ENCODE measurements at regions not wholly inside any gene's neighbourhood (a gene's known extent, or its start where the extent isn't known, plus 50 kb on each side); places are given as distances from the start of the nearest gene placed in this dataset.

DNA sequence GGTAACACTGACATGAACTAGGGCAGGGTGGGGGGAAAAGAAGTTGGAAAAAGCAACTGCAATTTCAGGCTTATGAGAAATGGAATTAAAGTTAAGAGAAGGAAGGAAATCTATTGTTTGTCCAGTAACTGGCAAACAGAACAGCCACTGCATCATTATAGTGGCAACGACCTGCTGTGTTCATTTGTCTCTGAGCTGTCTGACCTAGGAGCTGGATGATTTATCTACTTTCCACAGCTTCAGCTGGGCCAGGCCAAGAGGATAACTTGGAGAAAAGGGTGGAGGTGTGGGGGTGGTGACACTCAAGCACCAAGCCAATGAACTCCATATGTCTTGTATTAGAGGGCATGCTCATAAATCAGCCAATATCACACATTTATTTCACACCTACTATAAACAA is 291.5 kb upstream of the KLHL29 start:
- DNase-seq (ENCODE audit: low spot score), result peak; percentile 24

DNA sequence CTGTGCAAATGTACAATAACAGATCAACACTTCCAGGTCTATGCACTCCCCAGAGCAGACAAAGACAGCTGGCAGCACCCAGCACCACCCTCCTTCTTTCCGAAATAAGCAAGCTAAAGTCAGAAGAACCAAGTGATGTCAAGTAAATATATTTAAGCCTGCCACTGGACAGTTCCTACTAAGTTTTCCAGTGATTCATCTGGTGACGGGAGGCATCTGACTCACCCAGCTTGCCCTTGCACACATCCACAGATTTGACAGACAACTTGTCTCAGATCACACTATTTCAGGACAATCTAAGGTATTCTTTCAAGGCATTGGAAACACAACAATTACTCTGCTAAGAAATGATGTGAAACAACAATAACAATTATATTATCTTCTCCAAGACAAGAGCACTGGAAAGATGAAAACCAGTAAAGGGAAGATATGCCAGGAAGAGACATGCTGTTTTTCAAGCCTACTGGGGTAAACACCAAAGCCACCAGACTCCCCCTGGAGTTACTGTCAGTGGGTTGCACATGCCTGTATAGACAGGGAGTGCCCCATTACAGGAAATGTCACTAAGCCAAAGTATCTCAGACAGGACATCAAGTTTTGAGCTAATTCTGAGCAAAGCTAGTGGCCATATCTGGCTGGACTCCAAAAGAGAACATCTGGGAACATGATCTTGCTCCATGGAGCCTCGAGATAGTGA is 287.9 kb upstream of the KLHL29 start:
- H3K27me3 ChIP-seq, result no peaks in the 10 kb centered on the region
- no peaks in the 10 kb centered on the region for H3K79me2 ChIP-seq (ENCODE audit: low read depth)
- H4K20me1 ChIP-seq (ENCODE audit: low read depth), result peaks cover 5% of the 10 kb centered on the region
- no peak overlapping the region for H3K4me2 ChIP-seq
- Mint-ChIP-seq H3K27me3 (ENCODE audit: insufficient read depth, low read depth) (peaks cover 5% of the 10 kb centered on the region), H3K9me3 (no peaks in the 10 kb centered on the region), H3K4me1 (no peaks in the 10 kb centered on the region), H3K27ac (no peak overlapping the region), H3K4me3 (no peak overlapping the region), H3K36me3 (no peaks in the 10 kb centered on the region)
- H3K9ac ChIP-seq, result no peak overlapping the region
- H3F3A ChIP-seq (ENCODE audit: low read depth), result no peaks in the 10 kb centered on the region
- H3K9me3 ChIP-seq (ENCODE audit: low read depth), result no peaks in the 10 kb centered on the region
- no peaks in the 10 kb centered on the region for H3K36me3 ChIP-seq
- no peak overlapping the region for H3K27ac ChIP-seq
- no peak overlapping the region for H3K4me3 ChIP-seq
- DNase-seq (ENCODE audit: low spot score), result no peak
- no peak for TF ChIP-seq EZH2phosphoT487 (IDR thresholded peaks at IDR 0.05)
- TF ChIP-seq EZH2 (IDR thresholded peaks at IDR 0.05), result no peak
- TF ChIP-seq, protein P1, sequence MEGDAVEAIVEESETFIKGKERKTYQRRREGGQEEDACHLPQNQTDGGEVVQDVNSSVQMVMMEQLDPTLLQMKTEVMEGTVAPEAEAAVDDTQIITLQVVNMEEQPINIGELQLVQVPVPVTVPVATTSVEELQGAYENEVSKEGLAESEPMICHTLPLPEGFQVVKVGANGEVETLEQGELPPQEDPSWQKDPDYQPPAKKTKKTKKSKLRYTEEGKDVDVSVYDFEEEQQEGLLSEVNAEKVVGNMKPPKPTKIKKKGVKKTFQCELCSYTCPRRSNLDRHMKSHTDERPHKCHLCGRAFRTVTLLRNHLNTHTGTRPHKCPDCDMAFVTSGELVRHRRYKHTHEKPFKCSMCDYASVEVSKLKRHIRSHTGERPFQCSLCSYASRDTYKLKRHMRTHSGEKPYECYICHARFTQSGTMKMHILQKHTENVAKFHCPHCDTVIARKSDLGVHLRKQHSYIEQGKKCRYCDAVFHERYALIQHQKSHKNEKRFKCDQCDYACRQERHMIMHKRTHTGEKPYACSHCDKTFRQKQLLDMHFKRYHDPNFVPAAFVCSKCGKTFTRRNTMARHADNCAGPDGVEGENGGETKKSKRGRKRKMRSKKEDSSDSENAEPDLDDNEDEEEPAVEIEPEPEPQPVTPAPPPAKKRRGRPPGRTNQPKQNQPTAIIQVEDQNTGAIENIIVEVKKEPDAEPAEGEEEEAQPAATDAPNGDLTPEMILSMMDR (IDR thresholded peaks at IDR 0.05), result no peak
- no peak overlapping the region for H2AFZ ChIP-seq (replicated peaks)
- peaks cover 5% of the 10 kb centered on the region for H3K4me1 ChIP-seq

More for the DNA sequence above, 291.5 kb upstream of the KLHL29 start:
- Mint-ChIP-seq H3K27me3 (ENCODE audit: insufficient read depth, low read depth) (peaks cover 9% of the 10 kb centered on the region), H3K36me3 (no peaks in the 10 kb centered on the region), H3K4me3 (no peak overlapping the region), H3K27ac (no peak overlapping the region), H3K4me1 (no peaks in the 10 kb centered on the region), H3K9me3 (peaks cover 3% of the 10 kb centered on the region)
- H3K9ac ChIP-seq, result no peak overlapping the region
- H3K4me3 ChIP-seq, result no peak overlapping the region
- peaks cover 5% of the 10 kb centered on the region for H4K20me1 ChIP-seq (ENCODE audit: low read depth)
- no peaks in the 10 kb centered on the region for H3K9me3 ChIP-seq (ENCODE audit: low read depth)
- no peak overlapping the region for H2AFZ ChIP-seq (replicated peaks)
- H3K27ac ChIP-seq, result no peak overlapping the region
- H3F3A ChIP-seq (ENCODE audit: low read depth), result no peaks in the 10 kb centered on the region
- H3K27me3 ChIP-seq, result no peaks in the 10 kb centered on the region
- H3K4me1 ChIP-seq, result peaks cover 5% of the 10 kb centered on the region
- TF ChIP-seq, protein P1 (IDR thresholded peaks at IDR 0.05), result no peak
- no peak for TF ChIP-seq EZH2phosphoT487 (IDR thresholded peaks at IDR 0.05)
- no peak for TF ChIP-seq EZH2 (IDR thresholded peaks at IDR 0.05)
- H3K36me3 ChIP-seq, result no peaks in the 10 kb centered on the region
- no peaks in the 10 kb centered on the region for H3K79me2 ChIP-seq (ENCODE audit: low read depth)
- H3K4me2 ChIP-seq, result no peak overlapping the region

DNA sequence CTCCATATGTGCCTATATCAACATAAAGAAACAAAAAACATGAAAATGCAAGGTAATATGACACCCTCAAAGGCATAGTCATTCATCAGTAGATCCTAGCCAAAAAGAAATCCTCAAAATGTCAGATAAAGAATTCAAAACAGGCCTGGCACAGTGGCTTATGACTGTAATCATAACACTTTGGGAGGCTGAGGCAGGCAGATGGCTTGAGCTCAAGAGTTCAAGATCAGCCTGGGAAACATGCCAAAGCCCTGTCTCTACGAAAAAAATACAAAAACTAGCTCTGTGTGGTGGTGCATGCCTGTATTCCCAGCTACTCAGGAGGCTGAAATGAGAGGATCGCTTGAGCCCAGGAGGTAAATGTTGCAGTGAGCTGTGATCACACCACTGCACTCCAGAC is 284.6 kb upstream of the KLHL29 start:
- Histone ChIP-seq H3K4me1 (no peaks in the 10 kb centered on the region), H3F3A (ENCODE audit: low read depth) (no peaks in the 10 kb centered on the region), H3K36me3 (no peaks in the 10 kb centered on the region), H3K9ac (no peak overlapping the region), H3K4me2 (no peak overlapping the region), H3K27ac (no peak overlapping the region), H3K9me3 (ENCODE audit: low read depth) (no peaks in the 10 kb centered on the region), H3K79me2 (ENCODE audit: low read depth) (no peaks in the 10 kb centered on the region), H4K20me1 (ENCODE audit: low read depth) (no peaks in the 10 kb centered on the region), H3K27me3 (no peaks in the 10 kb centered on the region), H3K4me3 (no peak overlapping the region), H2AFZ (replicated peaks) (no peak overlapping the region)
- TF ChIP-seq EZH2 (IDR thresholded peaks at IDR 0.05) (no peak), EZH2phosphoT487 (IDR thresholded peaks at IDR 0.05) (no peak)
- TF ChIP-seq, protein P1 (IDR thresholded peaks at IDR 0.05), result no peak
- no peak for DNase-seq (ENCODE audit: low spot score)
- Mint-ChIP-seq H3K36me3 (no peaks in the 10 kb centered on the region), H3K27me3 (ENCODE audit: insufficient read depth, low read depth) (no peaks in the 10 kb centered on the region), H3K4me3 (no peak overlapping the region), H3K27ac (no peak overlapping the region), H3K4me1 (no peaks in the 10 kb centered on the region), H3K9me3 (no peaks in the 10 kb centered on the region)
